ENCODE measurements at regions not wholly inside any gene's neighbourhood (a gene's known extent, or its start where the extent isn't known, plus 50 kb on each side); places are given as distances from the start of the nearest gene placed in this dataset.
"Not testable (repeated sequence)": the region's sequence is repeated elsewhere in the genome, so short reads cannot be mapped to it uniquely, and the experiment has no call there.

- DNase-seq (ENCODE audit: low spot score) = no peak
Observed at GRCh38 chrX:22800806-22801205, 199.0 kb upstream of the DDX53 start.

GRCh38 chrX:22803353-22803752 lies 196.4 kb upstream of the DDX53 start:
- DNase-seq (ENCODE audit: low spot score) = no peak

- DNase-seq (ENCODE audit: low spot score) = no peak
Observed at GRCh38 chrX:22810876-22811275, 188.9 kb upstream of the DDX53 start.

GRCh38 chrX:22818061-22818460 lies 181.7 kb upstream of the DDX53 start:
- DNase-seq (ENCODE audit: low spot score) = no peak

- no peak for DNase-seq (ENCODE audit: low spot score)
Observed at GRCh38 chrX:22855693-22856092, 144.1 kb upstream of the DDX53 start.

- no peak for DNase-seq (ENCODE audit: low spot score)
Observed at GRCh38 chrX:22859642-22860041, 140.1 kb upstream of the DDX53 start.

GRCh38 chrX:22866801-22867200 lies 133.0 kb upstream of the DDX53 start:
- not testable (repeated sequence) for DNase-seq (ENCODE audit: low spot score)

GRCh38 chrX:22882543-22882942 lies 117.2 kb upstream of the DDX53 start:
- no peak for DNase-seq (ENCODE audit: low spot score)

- no peak for DNase-seq (ENCODE audit: low spot score)
Observed at GRCh38 chrX:22889819-22890218, 109.9 kb upstream of the DDX53 start.

GRCh38 chrX:22912616-22913015 lies 87.1 kb upstream of the DDX53 start:
- no peak for DNase-seq (ENCODE audit: low spot score)

GRCh38 chrX:22922961-22923360 lies 76.8 kb upstream of the DDX53 start:
- peak; percentile 24 for DNase-seq (ENCODE audit: low spot score)

GRCh38 chrX:22934640-22935039 lies 65.1 kb upstream of the DDX53 start:
- DNase-seq (ENCODE audit: low spot score) = no peak

GRCh38 chrX:22944945-22945344 lies 54.8 kb upstream of the DDX53 start:
- DNase-seq (ENCODE audit: low spot score) = no peak

All from AG08396 (cell line).